ENCODE measurements at regions not wholly inside any gene's neighbourhood (a gene's known extent, or its start where the extent isn't known, plus 50 kb on each side); places are given as distances from the start of the nearest gene placed in this dataset.

DNA sequence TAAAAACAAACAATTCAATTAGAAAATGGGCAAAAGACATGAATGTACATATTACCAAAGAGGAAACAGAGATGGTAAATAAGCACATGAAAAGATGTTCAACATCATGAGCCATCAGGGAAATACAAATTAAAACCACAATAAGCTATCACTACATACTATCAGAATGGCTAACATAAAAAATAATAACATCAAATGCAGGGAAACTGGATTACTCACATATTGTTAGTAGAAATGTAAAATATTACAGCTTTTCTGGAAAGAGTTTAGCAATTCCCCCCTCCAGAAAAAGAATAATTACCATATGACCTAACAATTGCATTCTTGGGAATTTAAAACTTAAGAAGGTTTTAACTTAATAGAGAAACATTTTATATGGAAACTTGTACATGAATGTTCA lies 232.9 kb upstream of the MTPN start:
- CTCF ChIA-PET = no interaction called here
- no peak overlapping the region for H3K4me3 ChIP-seq (ENCODE audit: low read depth, low read length)
- DNase-seq (ENCODE audit: low read depth) = no peak
- no peak for TF ChIP-seq CTCF (IDR thresholded peaks at IDR 0.05; ENCODE audit: insufficient read depth, low read depth, low read length)
- no peaks in the 10 kb centered on the region for H3K27me3 ChIP-seq (ENCODE audit: control insufficient read depth, insufficient read depth, low read length)
- H3K36me3 ChIP-seq (ENCODE audit: control insufficient read depth, insufficient read depth, low read length) = no peaks in the 10 kb centered on the region
- POLR2A ChIA-PET = no interaction called here

DNA sequence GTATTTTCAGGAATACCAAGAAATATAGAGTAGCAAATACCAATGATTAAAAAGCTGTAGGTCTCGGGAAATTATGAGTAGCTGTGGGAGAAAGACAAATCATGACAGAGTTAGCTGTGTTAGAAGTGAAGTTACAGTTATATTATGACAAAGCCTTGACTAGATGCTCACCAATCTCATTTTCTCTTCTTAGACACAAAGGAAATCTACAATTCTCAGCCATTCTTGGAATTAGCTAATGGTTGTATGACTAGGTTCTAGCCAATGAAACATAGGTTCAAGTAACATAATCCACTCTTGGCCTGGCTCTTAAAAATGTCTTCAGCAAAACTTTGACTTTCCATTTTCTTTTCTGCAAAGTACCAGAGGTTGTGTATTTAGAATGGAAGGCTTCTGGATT lies 228.8 kb upstream of the MTPN start:
- no peaks in the 10 kb centered on the region for H3K27me3 ChIP-seq (ENCODE audit: control insufficient read depth, insufficient read depth, low read length)
- H3K36me3 ChIP-seq (ENCODE audit: control insufficient read depth, insufficient read depth, low read length) = no peaks in the 10 kb centered on the region
- CTCF ChIA-PET = no interaction called here
- no peak for TF ChIP-seq CTCF (IDR thresholded peaks at IDR 0.05; ENCODE audit: insufficient read depth, low read depth, low read length)
- POLR2A ChIA-PET = no interaction called here
- DNase-seq (ENCODE audit: low read depth) = no peak
- no peak overlapping the region for H3K4me3 ChIP-seq (ENCODE audit: low read depth, low read length)

DNA sequence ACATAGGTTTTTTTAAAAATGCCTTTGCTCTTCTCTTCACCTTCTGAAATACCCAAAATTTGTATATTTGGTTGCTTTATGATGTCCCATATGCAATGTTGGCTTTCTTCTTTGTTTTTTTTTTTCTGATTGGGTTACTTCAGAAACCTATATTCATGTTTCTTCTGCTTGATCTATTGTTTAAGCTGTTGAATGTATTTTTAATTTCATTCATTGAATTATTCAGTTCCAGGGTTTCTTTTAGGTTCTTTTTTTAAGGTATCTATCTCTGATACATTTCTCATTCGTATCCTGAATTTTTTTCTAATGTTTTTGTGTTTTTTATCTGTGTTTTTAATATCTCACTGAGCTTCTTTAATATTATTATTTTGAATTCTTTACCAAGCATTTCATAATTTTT lies 221.0 kb upstream of the MTPN start:
- POLR2A ChIA-PET = no interaction called here
- CTCF ChIA-PET = no interaction called here
- no peak for DNase-seq (ENCODE audit: low read depth)
- no peaks in the 10 kb centered on the region for H3K36me3 ChIP-seq (ENCODE audit: control insufficient read depth, insufficient read depth, low read length)
- no peak overlapping the region for H3K4me3 ChIP-seq (ENCODE audit: low read depth, low read length)
- TF ChIP-seq CTCF (IDR thresholded peaks at IDR 0.05; ENCODE audit: insufficient read depth, low read depth, low read length) = no peak
- no peaks in the 10 kb centered on the region for H3K27me3 ChIP-seq (ENCODE audit: control insufficient read depth, insufficient read depth, low read length)

DNA sequence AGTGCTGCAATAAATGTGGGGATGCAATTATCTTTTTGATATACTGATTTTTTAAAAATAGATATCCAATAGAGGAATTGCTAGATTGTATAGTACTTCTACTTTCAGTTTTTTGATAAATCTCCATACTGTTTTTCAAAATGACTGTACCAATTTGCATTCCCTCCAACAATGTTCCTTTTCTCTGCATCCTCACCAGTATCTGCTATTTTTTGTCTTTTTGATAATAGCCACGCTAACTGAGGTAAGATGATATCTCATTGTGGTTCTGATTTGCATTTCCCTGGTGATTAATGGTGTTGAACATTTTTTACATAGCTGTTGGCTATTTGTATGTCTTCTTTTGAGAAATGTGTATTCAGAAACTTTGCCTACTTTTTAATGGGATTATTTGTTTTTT lies 217.7 kb upstream of the MTPN start:
- no peaks in the 10 kb centered on the region for H3K27me3 ChIP-seq (ENCODE audit: control insufficient read depth, insufficient read depth, low read length)
- no peak for DNase-seq (ENCODE audit: low read depth)
- H3K4me3 ChIP-seq (ENCODE audit: low read depth, low read length) = no peak overlapping the region
- TF ChIP-seq CTCF (IDR thresholded peaks at IDR 0.05; ENCODE audit: insufficient read depth, low read depth, low read length) = no peak
- ChIA-PET CTCF (no interaction called here), POLR2A (no interaction called here)
- no peaks in the 10 kb centered on the region for H3K36me3 ChIP-seq (ENCODE audit: control insufficient read depth, insufficient read depth, low read length)

DNA sequence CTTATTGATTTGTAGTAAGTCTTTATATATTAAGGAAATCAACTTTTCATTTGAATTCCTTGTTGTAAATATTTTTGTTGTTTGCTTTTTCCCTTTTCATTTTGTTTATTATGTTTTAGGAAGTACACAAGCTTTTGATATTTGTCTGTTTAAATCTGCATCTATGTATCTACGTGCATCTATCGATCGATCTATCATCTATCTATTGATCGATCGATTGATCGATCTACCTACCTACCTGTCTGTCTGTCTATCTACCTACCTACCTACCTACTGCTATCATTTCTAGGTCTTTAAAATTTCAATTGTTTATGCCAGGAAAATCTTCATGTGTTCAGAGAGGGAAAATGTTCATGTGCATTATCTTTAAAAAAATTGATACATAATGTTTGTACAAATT lies 216.8 kb upstream of the MTPN start:
- no peak for TF ChIP-seq CTCF (IDR thresholded peaks at IDR 0.05; ENCODE audit: insufficient read depth, low read depth, low read length)
- Histone ChIP-seq H3K36me3 (ENCODE audit: control insufficient read depth, insufficient read depth, low read length) (no peaks in the 10 kb centered on the region), H3K27me3 (ENCODE audit: control insufficient read depth, insufficient read depth, low read length) (no peaks in the 10 kb centered on the region), H3K4me3 (ENCODE audit: low read depth, low read length) (no peak overlapping the region)
- ChIA-PET CTCF (no interaction called here), POLR2A (no interaction called here)
- DNase-seq (ENCODE audit: low read depth) = no peak

Data from BJ (cell line).